ENCODE measurements at regions not wholly inside any gene's neighbourhood (a gene's known extent, or its start where the extent isn't known, plus 50 kb on each side); places are given as distances from the start of the nearest gene placed in this dataset.

- Histone ChIP-seq H3K4me3 (no peak overlapping the region), H4K20me1 (replicated peaks; ENCODE audit: control insufficient read depth, insufficient read depth, low read length) (no peaks in the 10 kb centered on the region), H3K36me3 (ENCODE audit: control insufficient read depth, insufficient read depth, low read length) (no peaks in the 10 kb centered on the region), H3K9me3 (replicated peaks; ENCODE audit: control insufficient read depth, insufficient read depth, low read depth, low read length) (no peaks in the 10 kb centered on the region), H2AFZ (ENCODE audit: low read depth, low read length) (no peak overlapping the region), H3K4me1 (replicated peaks in 1 of 2; ENCODE audit: control insufficient read depth in 2 of 2, insufficient read depth in 2 of 2, low read length in 2 of 2) (no peaks in the 10 kb centered on the region), H3K79me2 (ENCODE audit: control insufficient read depth, insufficient read depth, low read length) (no peaks in the 10 kb centered on the region), H3K27ac (ENCODE audit: extremely low read depth, low read depth, low read length) (no peak overlapping the region), H3K9me1 (ENCODE audit: control insufficient read depth, insufficient read depth, low read length) (no peaks in the 10 kb centered on the region), H3K9ac (ENCODE audit: insufficient read depth in 1 of 2, low read depth in 2 of 2, low read length in 2 of 2) (no peak overlapping the region), H3K4me2 (ENCODE audit: insufficient read depth, low read length) (no peak overlapping the region), H3K27me3 (ENCODE audit: control insufficient read depth in 2 of 2, insufficient read depth in 2 of 2, low read length in 2 of 2) (0 out of 5 replicates have a peak, but pooled peaks cover 0 to 4% of the 10 kb centered on the region in 2 experiments)
- ATAC-seq (peak; percentile 97), FAIRE-seq (peak; percentile 94), DNase-seq (ENCODE audit: extremely low read depth in 1 of 4, low spot score in 3 of 4) (peak; percentile 58 to 81 (median 67))
- POLR2A ChIA-PET = interaction anchor here (1.2 to 1.6 kb wide), 4 partner anchors 9 to 216 kb away, joined by 3 to 4 read pairs (median 3); partner anchors contain the start of gene TNFRSF21
- 19% methylated on average over 8 of the region's 8 CpGs for whole genome bisulfite sequencing (ENCODE audit: insufficient coverage, low coverage, missing lambda C conversion rate)
- CTCF ChIA-PET (ENCODE audit: low intra/inter-chr PET ratio) = interaction anchor here (0.7 to 5.0 kb wide), 5 partner anchors 34 to 684 kb away, joined by 3 to 57 read pairs (median 5); partner anchors contain the start of gene TNFRSF21
- in situ Hi-C loops (cut with MboI) = loop anchor here (5.0 kb wide), 1 partner anchor 210 kb away; the partner anchor contains the start of gene TNFRSF21
- BruUV-seq (replicated peaks) = no TSS peak
- intact Hi-C loops (cut with micrococcal nuclease) = loop anchor here (1.0 to 5.0 kb wide), 4 partner anchors 75 to 685 kb away; partner anchors contain the start of gene OPN5
- TF ChIP-seq, protein P1, sequence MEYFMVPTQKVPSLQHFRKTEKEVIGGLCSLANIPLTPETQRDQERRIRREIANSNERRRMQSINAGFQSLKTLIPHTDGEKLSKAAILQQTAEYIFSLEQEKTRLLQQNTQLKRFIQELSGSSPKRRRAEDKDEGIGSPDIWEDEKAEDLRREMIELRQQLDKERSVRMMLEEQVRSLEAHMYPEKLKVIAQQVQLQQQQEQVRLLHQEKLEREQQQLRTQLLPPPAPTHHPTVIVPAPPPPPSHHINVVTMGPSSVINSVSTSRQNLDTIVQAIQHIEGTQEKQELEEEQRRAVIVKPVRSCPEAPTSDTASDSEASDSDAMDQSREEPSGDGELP (CRISPR knock-in tag; IDR thresholded peaks at IDR 0.05; ENCODE audit: borderline replicate concordance) = peak; percentile 84
- TF ChIP-seq MAFK (IDR thresholded peaks at IDR 0.05; ENCODE audit: low read length) = 0 out of 2 replicates have a peak, but pooled peaks have one; percentile 2
- peak; percentile 89 for TF ChIP-seq ARID2 (IDR thresholded peaks at IDR 0.05)
- no peak for TF ChIP-seq ZNF184 (CRISPR knock-in tag; IDR thresholded peaks at IDR 0.05)
- TF ChIP-seq, protein P2, sequence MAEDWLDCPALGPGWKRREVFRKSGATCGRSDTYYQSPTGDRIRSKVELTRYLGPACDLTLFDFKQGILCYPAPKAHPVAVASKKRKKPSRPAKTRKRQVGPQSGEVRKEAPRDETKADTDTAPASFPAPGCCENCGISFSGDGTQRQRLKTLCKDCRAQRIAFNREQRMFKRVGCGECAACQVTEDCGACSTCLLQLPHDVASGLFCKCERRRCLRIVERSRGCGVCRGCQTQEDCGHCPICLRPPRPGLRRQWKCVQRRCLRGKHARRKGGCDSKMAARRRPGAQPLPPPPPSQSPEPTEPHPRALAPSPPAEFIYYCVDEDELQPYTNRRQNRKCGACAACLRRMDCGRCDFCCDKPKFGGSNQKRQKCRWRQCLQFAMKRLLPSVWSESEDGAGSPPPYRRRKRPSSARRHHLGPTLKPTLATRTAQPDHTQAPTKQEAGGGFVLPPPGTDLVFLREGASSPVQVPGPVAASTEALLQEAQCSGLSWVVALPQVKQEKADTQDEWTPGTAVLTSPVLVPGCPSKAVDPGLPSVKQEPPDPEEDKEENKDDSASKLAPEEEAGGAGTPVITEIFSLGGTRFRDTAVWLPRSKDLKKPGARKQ (CRISPR knock-in tag; IDR thresholded peaks at IDR 0.05) = no peak
- no peak for TF ChIP-seq BHLHE40 (IDR thresholded peaks at IDR 0.05; ENCODE audit: low read length)
- no peak for TF ChIP-seq ZEB2 (IDR thresholded peaks at IDR 0.05)
- TF ChIP-seq MYC (IDR thresholded peaks at IDR 0.05; ENCODE audit: low read depth, low read length) = peak; percentile 56; the same call in 1 of the 2 replicates
- no peak for TF ChIP-seq MYC (CRISPR knock-in tag; IDR thresholded peaks at IDR 0.05; ENCODE audit: borderline replicate concordance, low read depth)
- TF ChIP-seq DEAF1 (CRISPR knock-in tag; IDR thresholded peaks at IDR 0.05) = peak; percentile 96
- TF ChIP-seq CTCF (IDR thresholded peaks at IDR 0.05 in 2 of 3, conservative IDR thresholded peaks at IDR 0.05 in 1 of 3; ENCODE audit: insufficient read depth in 2 of 3, low read depth in 1 of 3, low read length in 3 of 3) = peak; percentile 81 to 93 (median 83)
- TF ChIP-seq ZNF785 (CRISPR knock-in tag; IDR thresholded peaks at IDR 0.05) = no peak
These were observed 55.2 kb upstream of the ADGRF1 start for GRCh38 chr6:47097092-47097945.
